Endothelial cell of umbilical vein (primary cell): ENCODE measurements at regions not wholly inside any gene's neighbourhood (a gene's known extent, or its start where the extent isn't known, plus 50 kb on each side); places are given as distances from the start of the nearest gene placed in this dataset.

ENCODE experiments used
- BruUV-seq: library from RNA; stranded (reverse); fragments of 400-500 nt; replicated peaks from 2 replicates; lab custom pipeline; 2021; lab: Mats Ljungman, UMichigan
- CTCF ChIA-PET: fragments of 300-600, 350-600 bp; sonication (Branson Sonifier 250); formaldehyde crosslinking; loops from one replicate; lab custom pipeline; 2021; ENCODE audit warnings: antibody characterized with exemption, inconsistent platforms; lab: Charles Lee
- POLR2A ChIA-PET: fragments of 300-600, 350-600 bp; sonication (Branson Sonifier 250); formaldehyde crosslinking; loops from one replicate; lab custom pipeline; 2021; ENCODE audit warnings: antibody characterized with exemption, inconsistent platforms; lab: Charles Lee
- DNase-seq: peaks from one replicate; pipeline ENCODE4 v3.0.0-alpha.2; 2011; ENCODE audit warnings: low read depth, low spot score
- FAIRE-seq: peaks from 2 replicates; lab custom pipeline; 2011; peaks lifted over from hg19 to GRCh38; lab: Jason Lieb, UNC
- H2AFZ ChIP-seq: 2 replicates; pipeline ENCODE4 v1.6.0; 2012; ENCODE audit warnings: low read depth, low read length, control low read depth, inconsistent platforms
- H3K27ac ChIP-seq: 2 replicates; pipeline ENCODE4 v1.5.1; 2011; ENCODE audit warnings: low read depth, mild to moderate bottlenecking, control low read depth, low read length, moderate library complexity; ENCODE audit not compliant: insufficient read depth
- H3K27me3 ChIP-seq, 2 experiments: 2 replicates each; pipeline versions ENCODE4 v1.6.0 to v1.6.1; 2011; ENCODE audit warnings: low read length in 2 of 2, mixed read lengths in 1 of 2; ENCODE audit not compliant: control insufficient read depth in 2 of 2, insufficient read depth in 2 of 2
- H3K36me3 ChIP-seq, 2 experiments: 2 replicates in 1 of 2; 3 replicates in 1 of 2; pipeline ENCODE4 v1.5.1; 2011; ENCODE audit warnings: low read length in 2 of 2, mild to moderate bottlenecking in 1 of 2, moderate library complexity in 1 of 2; ENCODE audit not compliant: control insufficient read depth in 2 of 2, insufficient read depth in 2 of 2; ENCODE audit errors: extremely low read depth in 1 of 2
- H3K4me1 ChIP-seq: 3 replicates; pipeline ENCODE4 v1.5.1; 2011; ENCODE audit warnings: mild to moderate bottlenecking, low read length; ENCODE audit not compliant: control insufficient read depth, insufficient read depth; ENCODE audit errors: extremely low read depth
- H3K4me2 ChIP-seq: 2 replicates; pipeline ENCODE4 v1.6.1; 2011; ENCODE audit warnings: low read length, control low read depth, mixed read lengths; ENCODE audit not compliant: insufficient read depth
- H3K4me3 ChIP-seq, 3 experiments: fragments of 200-600 bp in 1 of 3; sonication (generic), shearing (Covaris generic) in 1 of 3; replicated peaks in 1 of 3; 2 replicates each; pipeline ENCODE4 v1.5.1; 2011 to 2016; ENCODE audit warnings: control low read depth in 3 of 3, low read length in 3 of 3, mild to moderate bottlenecking in 2 of 3, inconsistent platforms in 1 of 3, low read depth in 1 of 3, moderate library complexity in 1 of 3; ENCODE audit not compliant: insufficient read depth in 1 of 3
- H3K79me2 ChIP-seq: 2 replicates; pipeline ENCODE4 v1.6.0; 2012; ENCODE audit warnings: low read length, inconsistent platforms; ENCODE audit not compliant: control insufficient read depth, insufficient read depth
- H3K9ac ChIP-seq: replicated peaks from 2 replicates; pipeline ENCODE3; 2011; ENCODE audit warnings: low read length, control low read depth; ENCODE audit not compliant: insufficient read depth; ENCODE audit errors: extremely low read depth
- H3K9me1 ChIP-seq: replicated peaks from 3 replicates; pipeline ENCODE4 v1.6.0; 2011; ENCODE audit warnings: mild to moderate bottlenecking, low read length; ENCODE audit not compliant: control insufficient read depth, insufficient read depth; ENCODE audit errors: extremely low read depth
- H3K9me3 ChIP-seq: replicated peaks from 2 replicates; pipeline ENCODE4 v1.5.1; 2012; ENCODE audit warnings: low read length, inconsistent platforms; ENCODE audit not compliant: control insufficient read depth, insufficient read depth
- H4K20me1 ChIP-seq: replicated peaks from 2 replicates; pipeline ENCODE3; 2011; ENCODE audit warnings: mild to moderate bottlenecking, low read length; ENCODE audit not compliant: control insufficient read depth, insufficient read depth; ENCODE audit errors: extremely low read depth
- CTCF ChIP-seq, 2 donors: IDR thresholded peaks; 1 replicate in 1 of 2; 2 replicates in 1 of 2; pipeline ENCODE4 v1.5.1; 2011; ENCODE audit warnings: low read length in 2 of 2, mild to moderate bottlenecking in 2 of 2, moderate library complexity in 2 of 2, control low read depth in 1 of 2, inconsistent platforms in 1 of 2, low read depth in 1 of 2; ENCODE audit not compliant: insufficient read depth in 1 of 2; ENCODE audit errors: extremely low read depth in 1 of 2
- EZH2 ChIP-seq: IDR thresholded peaks from 2 replicates; pipeline ENCODE4 v1.6.1; 2012; ENCODE audit warnings: borderline replicate concordance, low read depth, mild to moderate bottlenecking, moderate library complexity, low read length, inconsistent platforms; ENCODE audit not compliant: severe bottlenecking
- FOS ChIP-seq: IDR thresholded peaks from 2 replicates; pipeline ENCODE4 v1.6.1; 2011; ENCODE audit warnings: mild to moderate bottlenecking, low read length, moderate library complexity, borderline replicate concordance; ENCODE audit not compliant: insufficient read depth
- GATA2 ChIP-seq: IDR thresholded peaks from 2 replicates; pipeline ENCODE4 v1.7.0; 2011; ENCODE audit warnings: low read depth, mild to moderate bottlenecking, moderate library complexity, mixed read lengths, low read length; ENCODE audit not compliant: insufficient read length, insufficient read depth
- JUN ChIP-seq: IDR thresholded peaks from 2 replicates; pipeline ENCODE4 v1.6.1; 2011; ENCODE audit warnings: borderline replicate concordance, low read depth; ENCODE audit not compliant: insufficient read length, insufficient read depth
- MAX ChIP-seq: IDR thresholded peaks from 2 replicates; pipeline ENCODE4 v1.6.1; 2011; ENCODE audit not compliant: insufficient read depth, insufficient read length
- MYC ChIP-seq: IDR thresholded peaks from one replicate; pipeline ENCODE4 v1.6.1; 2011; ENCODE audit warnings: mild to moderate bottlenecking, low read depth, low read length
- POLR2A ChIP-seq: IDR thresholded peaks from 2 replicates; pipeline ENCODE4 v1.6.1; 2012; ENCODE audit warnings: low read depth, mild to moderate bottlenecking, control low read depth, low read length
- POLR2AphosphoS5 ChIP-seq: IDR thresholded peaks from 2 replicates; pipeline ENCODE4 v1.6.1; 2012; ENCODE audit warnings: low read depth, mild to moderate bottlenecking, control low read depth, low read length, moderate library complexity; ENCODE audit not compliant: insufficient read depth
- dilution Hi-C: fragments of 300-500 bp; cut with MboI; formaldehyde crosslinking; loops from one replicate; pipeline ENCODE4 v1.15.0; 2019; ENCODE audit warnings: low sequenced_read_pairs; ENCODE audit not compliant: extremely low pct_ligation_motif_present
- intact Hi-C: fragments of 100-400 bp; cut with micrococcal nuclease; formaldehyde crosslinking; loops from one replicate; pipeline ENCODE4 v1.10.0; 2022

DNA sequence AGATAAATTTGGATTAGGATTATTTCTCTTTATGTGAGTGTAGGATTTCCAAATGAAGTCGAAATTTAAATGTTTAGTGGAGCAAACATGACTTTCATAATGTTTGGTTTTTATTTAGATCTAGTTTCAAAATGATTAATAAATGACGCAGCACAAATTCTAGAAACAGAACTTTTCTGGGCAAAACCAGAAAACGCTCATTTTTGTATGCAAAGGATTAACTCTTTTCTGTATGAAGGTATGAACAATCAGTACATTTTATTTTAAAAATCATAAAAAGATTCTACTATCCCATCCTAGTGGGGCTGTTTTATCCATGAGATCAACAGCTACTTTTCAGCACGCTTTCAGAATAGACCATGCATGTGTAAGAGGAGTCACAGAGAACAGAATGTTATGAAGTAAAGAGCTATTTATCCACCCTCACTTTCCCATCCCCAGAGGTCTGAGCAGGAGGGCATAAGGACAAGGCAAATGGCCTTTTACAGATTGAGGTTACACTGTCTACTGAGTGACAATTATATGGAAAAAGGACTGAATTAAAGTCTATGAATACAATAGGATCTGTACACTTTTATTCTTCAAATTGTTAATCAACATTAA, 270.8 kb downstream of the ZEB2 start:
- Histone ChIP-seq H4K20me1 (no peaks in the 10 kb centered on the region), H3K36me3 (no peaks in the 10 kb centered on the region), H3K4me2 (no peak overlapping the region), H3K9ac (no peak overlapping the region), H3K79me2 (no peaks in the 10 kb centered on the region), H3K4me1 (no peaks in the 10 kb centered on the region), H3K27ac (no peak overlapping the region), H3K27me3 (no peaks in the 10 kb centered on the region), H3K4me3 (no peak overlapping the region), H3K9me1 (no peaks in the 10 kb centered on the region), H2AFZ (no peak overlapping the region), H3K9me3 (no peaks in the 10 kb centered on the region)
- FAIRE-seq (no peak), DNase-seq (no peak)
- intact Hi-C loops = no loop called here
- CTCF ChIA-PET = no interaction called here
- dilution Hi-C loops = no loop called here
- POLR2A ChIA-PET = no interaction called here
- TF ChIP-seq EZH2 (no peak), JUN (no peak), POLR2A (no peak), POLR2AphosphoS5 (no peak), GATA2 (no peak), FOS (no peak), MYC (no peak), CTCF (IDR thresholded peaks at IDR 0.05; ENCODE audit: extremely low read depth in 1 of 2, insufficient read depth in 1 of 2, low read depth in 1 of 2, low read length in 2 of 2) (no peak), MAX (no peak)
- no TSS peak for BruUV-seq
